ENCODE measurements at regions not wholly inside any gene's neighbourhood (a gene's known extent, or its start where the extent isn't known, plus 50 kb on each side); places are given as distances from the start of the nearest gene placed in this dataset.

DNA sequence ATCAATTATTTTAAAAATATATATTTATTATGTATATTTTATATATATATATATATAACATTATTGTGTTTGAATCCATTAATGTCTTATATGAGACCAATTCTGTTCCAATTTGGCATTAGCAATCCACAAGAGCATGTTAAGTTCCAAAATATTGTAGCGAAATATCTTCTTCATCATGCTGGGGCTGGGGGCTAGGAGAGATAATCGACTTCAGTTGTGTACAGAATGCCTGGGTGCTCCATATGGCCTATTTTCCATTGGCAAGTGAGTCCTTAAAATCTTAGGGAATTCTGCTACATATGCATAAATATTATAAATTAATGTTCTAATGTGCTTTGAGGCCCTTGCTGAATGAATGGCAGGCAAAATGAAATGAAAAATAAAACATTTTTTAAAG lies 117.7 kb downstream of the PCDH7 start:
- Histone ChIP-seq H3K36me3 (ENCODE audit: control insufficient read depth in 2 of 3, insufficient read depth in 3 of 3, low read length in 3 of 3) (no peaks in the 10 kb centered on the region), H3K27ac (ENCODE audit: low read depth in 2 of 2, low read length in 2 of 2) (no peak overlapping the region), H3K27me3 (ENCODE audit: control insufficient read depth, insufficient read depth, low read length) (no peaks in the 10 kb centered on the region), H3K4me1 (ENCODE audit: control insufficient read depth in 2 of 3, insufficient read depth in 2 of 3, low read depth in 1 of 3, low read length in 3 of 3) (no peaks in the 10 kb centered on the region), H3K4me3 (ENCODE audit: low read length in 3 of 3) (no peak overlapping the region), H3K9me3 (ENCODE audit: control insufficient read depth in 2 of 3, insufficient read depth in 1 of 3, low read length in 3 of 3) (no peaks in the 10 kb centered on the region), H3K9ac (ENCODE audit: low read length in 3 of 3) (no peak overlapping the region)
- intact Hi-C loops (cut with DNase I), result no loop called here
- FAIRE-seq (no peak), DNase-seq (no peak)
- TF ChIP-seq CTCF (IDR thresholded peaks at IDR 0.05; ENCODE audit: borderline replicate concordance, extremely low read depth, insufficient read depth), result no peak

GRCh38 chr4:30838331-30838730 lies 118.2 kb downstream of the PCDH7 start:
- no peaks in the 10 kb centered on the region for H3K36me3 ChIP-seq (ENCODE audit: control insufficient read depth in 2 of 3, insufficient read depth in 3 of 3, low read length in 3 of 3)
- no peak for FAIRE-seq
- H3K9ac ChIP-seq (ENCODE audit: low read length in 3 of 3), result no peak overlapping the region
- H3K27me3 ChIP-seq (ENCODE audit: control insufficient read depth, insufficient read depth, low read length), result no peaks in the 10 kb centered on the region
- TF ChIP-seq CTCF (IDR thresholded peaks at IDR 0.05; ENCODE audit: borderline replicate concordance, extremely low read depth, insufficient read depth), result no peak
- intact Hi-C loops (cut with DNase I), result no loop called here
- H3K27ac ChIP-seq (ENCODE audit: low read depth in 2 of 2, low read length in 2 of 2), result no peak overlapping the region
- H3K4me3 ChIP-seq (ENCODE audit: low read length in 3 of 3), result no peak overlapping the region
- no peak for DNase-seq
- H3K4me1 ChIP-seq (ENCODE audit: control insufficient read depth in 2 of 3, insufficient read depth in 2 of 3, low read depth in 1 of 3, low read length in 3 of 3), result no peaks in the 10 kb centered on the region
- H3K9me3 ChIP-seq (ENCODE audit: control insufficient read depth in 2 of 3, insufficient read depth in 1 of 3, low read length in 3 of 3), result no peaks in the 10 kb centered on the region

DNA sequence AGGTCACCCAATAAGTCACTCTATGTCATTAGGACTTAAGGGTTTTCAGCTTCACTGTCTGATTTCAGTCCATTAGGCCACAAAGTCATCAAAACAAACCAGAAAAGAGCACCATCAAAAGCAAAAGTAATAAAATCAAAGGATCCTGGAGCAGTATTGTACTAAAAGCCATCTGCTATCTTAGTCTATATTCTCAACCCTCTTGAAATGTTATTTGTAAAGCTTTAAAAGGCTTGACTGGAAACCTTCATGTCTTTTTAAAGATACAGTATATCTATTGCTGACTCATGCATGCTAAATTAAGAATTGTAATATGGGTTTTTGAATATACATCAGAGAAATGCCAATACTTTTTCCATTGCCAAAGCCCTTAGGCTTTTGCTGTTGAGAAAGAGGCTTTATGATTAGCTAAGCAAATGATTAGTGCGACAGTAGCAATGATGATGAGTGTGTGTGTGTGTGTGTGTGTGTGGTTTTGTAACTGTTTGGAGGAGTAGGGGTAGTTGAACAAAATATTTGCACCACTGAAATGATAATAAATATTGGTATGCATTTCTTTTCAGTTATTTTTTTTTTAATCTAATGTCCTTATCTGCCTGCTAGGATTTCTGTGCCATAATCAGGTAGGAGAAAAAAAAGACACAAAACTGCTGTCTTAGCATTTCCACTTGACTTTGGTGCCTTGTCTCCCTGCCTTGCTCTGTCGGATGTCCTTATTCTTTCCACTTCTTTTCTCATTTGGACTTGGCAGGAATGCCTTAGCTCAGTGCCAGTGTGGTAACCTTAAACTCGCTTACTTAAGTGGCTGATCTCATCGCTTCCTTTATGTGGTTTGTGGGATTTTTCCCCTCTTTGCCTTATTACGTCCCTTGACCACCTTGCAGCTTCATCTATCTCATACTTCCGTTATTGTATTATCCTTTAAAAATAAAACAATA lies 119.7 kb downstream of the PCDH7 start:
- Histone ChIP-seq H3K9me3 (ENCODE audit: control insufficient read depth in 2 of 3, insufficient read depth in 1 of 3, low read length in 3 of 3) (no peaks in the 10 kb centered on the region), H3K27ac (ENCODE audit: low read depth in 2 of 2, low read length in 2 of 2) (no peak overlapping the region), H3K36me3 (ENCODE audit: control insufficient read depth in 2 of 3, insufficient read depth in 3 of 3, low read length in 3 of 3) (no peaks in the 10 kb centered on the region), H3K27me3 (ENCODE audit: control insufficient read depth, insufficient read depth, low read length) (no peaks in the 10 kb centered on the region), H3K4me1 (ENCODE audit: control insufficient read depth in 2 of 3, insufficient read depth in 2 of 3, low read depth in 1 of 3, low read length in 3 of 3) (no peaks in the 10 kb centered on the region), H3K9ac (ENCODE audit: low read length in 3 of 3) (no peak overlapping the region), H3K4me3 (ENCODE audit: low read length in 3 of 3) (no peak overlapping the region)
- TF ChIP-seq CTCF (IDR thresholded peaks at IDR 0.05; ENCODE audit: borderline replicate concordance, extremely low read depth, insufficient read depth), result no peak
- FAIRE-seq, result no peak
- DNase-seq, result peak in 1 of 5 donors; percentile 4
- intact Hi-C loops (cut with DNase I), result no loop called here

All from kidney (tissue), 13 donors.